ENCODE measurements at regions not wholly inside any gene's neighbourhood (a gene's known extent, or its start where the extent isn't known, plus 50 kb on each side); places are given as distances from the start of the nearest gene placed in this dataset.

DNA sequence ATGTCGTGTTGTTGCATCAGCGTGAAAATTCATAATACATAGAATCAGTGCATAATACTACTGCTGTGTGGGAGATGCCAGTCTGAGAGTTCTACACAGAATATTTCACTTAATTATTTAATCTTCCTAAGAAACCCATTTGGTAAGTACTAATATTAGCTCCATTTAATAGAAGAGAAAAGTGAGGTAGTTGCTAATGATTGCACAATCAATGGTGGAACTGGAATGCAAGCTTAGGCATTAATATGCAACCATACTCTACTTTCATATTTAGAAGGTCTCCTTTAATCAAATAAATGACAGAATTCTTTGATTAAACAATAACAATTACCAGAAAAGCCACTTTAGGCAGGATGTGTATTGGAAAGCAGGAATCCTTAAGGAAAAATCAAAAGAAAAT, 660.7 kb upstream of the PHF14 start (continued):
- TF ChIP-seq ZNF10 (tag by site-specific recombination; IDR thresholded peaks at IDR 0.05) = no peak
- TF ChIP-seq, protein P1, sequence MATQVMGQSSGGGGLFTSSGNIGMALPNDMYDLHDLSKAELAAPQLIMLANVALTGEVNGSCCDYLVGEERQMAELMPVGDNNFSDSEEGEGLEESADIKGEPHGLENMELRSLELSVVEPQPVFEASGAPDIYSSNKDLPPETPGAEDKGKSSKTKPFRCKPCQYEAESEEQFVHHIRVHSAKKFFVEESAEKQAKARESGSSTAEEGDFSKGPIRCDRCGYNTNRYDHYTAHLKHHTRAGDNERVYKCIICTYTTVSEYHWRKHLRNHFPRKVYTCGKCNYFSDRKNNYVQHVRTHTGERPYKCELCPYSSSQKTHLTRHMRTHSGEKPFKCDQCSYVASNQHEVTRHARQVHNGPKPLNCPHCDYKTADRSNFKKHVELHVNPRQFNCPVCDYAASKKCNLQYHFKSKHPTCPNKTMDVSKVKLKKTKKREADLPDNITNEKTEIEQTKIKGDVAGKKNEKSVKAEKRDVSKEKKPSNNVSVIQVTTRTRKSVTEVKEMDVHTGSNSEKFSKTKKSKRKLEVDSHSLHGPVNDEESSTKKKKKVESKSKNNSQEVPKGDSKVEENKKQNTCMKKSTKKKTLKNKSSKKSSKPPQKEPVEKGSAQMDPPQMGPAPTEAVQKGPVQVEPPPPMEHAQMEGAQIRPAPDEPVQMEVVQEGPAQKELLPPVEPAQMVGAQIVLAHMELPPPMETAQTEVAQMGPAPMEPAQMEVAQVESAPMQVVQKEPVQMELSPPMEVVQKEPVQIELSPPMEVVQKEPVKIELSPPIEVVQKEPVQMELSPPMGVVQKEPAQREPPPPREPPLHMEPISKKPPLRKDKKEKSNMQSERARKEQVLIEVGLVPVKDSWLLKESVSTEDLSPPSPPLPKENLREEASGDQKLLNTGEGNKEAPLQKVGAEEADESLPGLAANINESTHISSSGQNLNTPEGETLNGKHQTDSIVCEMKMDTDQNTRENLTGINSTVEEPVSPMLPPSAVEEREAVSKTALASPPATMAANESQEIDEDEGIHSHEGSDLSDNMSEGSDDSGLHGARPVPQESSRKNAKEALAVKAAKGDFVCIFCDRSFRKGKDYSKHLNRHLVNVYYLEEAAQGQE (tag by site-specific recombination; IDR thresholded peaks at IDR 0.05) = no peak
- TF ChIP-seq ZFP37 (tag by site-specific recombination; IDR thresholded peaks at IDR 0.05) = no peak
- TF ChIP-seq, protein P2, sequence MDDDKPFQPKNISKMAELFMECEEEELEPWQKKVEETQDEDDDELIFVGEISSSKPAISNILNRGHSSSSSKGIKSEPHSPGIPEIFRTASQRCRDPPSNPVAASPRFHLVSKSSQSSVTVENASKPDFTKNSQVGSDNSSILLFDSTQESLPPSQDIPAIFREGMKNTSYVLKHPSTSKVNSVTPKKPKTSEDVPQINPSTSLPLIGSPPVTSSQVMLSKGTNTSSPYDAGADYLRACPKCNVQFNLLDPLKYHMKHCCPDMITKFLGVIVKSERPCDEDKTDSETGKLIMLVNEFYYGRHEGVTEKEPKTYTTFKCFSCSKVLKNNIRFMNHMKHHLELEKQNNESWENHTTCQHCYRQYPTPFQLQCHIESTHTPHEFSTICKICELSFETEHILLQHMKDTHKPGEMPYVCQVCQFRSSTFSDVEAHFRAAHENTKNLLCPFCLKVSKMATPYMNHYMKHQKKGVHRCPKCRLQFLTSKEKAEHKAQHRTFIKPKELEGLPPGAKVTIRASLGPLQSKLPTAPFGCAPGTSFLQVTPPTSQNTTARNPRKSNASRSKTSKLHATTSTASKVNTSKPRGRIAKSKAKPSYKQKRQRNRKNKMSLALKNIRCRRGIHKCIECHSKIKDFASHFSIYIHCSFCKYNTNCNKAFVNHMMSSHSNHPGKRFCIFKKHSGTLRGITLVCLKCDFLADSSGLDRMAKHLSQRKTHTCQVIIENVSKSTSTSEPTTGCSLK (tag by site-specific recombination; IDR thresholded peaks at IDR 0.05) = no peak
- TF ChIP-seq ZNF19 (tag by site-specific recombination; IDR thresholded peaks at IDR 0.05; ENCODE audit: low read depth) = no peak
- no peak for TF ChIP-seq ZNF350 (tag by site-specific recombination; IDR thresholded peaks at IDR 0.05)
- TF ChIP-seq ZNF311 (tag by site-specific recombination; IDR thresholded peaks at IDR 0.05; ENCODE audit: borderline replicate concordance) = no peak

DNA sequence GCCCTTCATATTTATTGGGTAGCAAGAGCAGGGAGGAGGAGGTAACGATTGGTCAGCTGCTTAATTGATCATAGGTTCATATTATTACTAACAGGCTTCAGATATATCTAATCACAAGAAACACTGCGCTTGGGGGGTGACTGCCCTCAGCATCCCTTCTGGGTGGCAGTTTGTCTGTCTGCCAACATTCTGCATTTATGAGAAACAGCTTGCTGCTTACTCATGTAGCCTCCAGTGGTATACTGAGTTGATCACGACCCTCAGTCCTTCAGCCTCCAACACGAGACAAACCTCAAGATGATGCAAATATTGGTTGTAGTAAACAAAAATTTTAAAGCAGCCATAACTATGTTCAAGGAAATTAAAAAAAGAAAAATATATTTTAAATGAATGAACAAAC, 657.8 kb upstream of the PHF14 start:
- Histone ChIP-seq H3K36me3 (ENCODE audit: control insufficient read depth in 2 of 2, insufficient read depth in 1 of 2, low read length in 2 of 2) (no peaks in the 10 kb centered on the region), H3K4me1 (ENCODE audit: control insufficient read depth, insufficient read depth, low read length) (no peaks in the 10 kb centered on the region), H3K4me3 (ENCODE audit: low read depth, low read length) (no peak overlapping the region), H3K27ac (ENCODE audit: extremely low read depth, low read depth, low read length) (no peak overlapping the region), H3K9me3 (ENCODE audit: control insufficient read depth, insufficient read depth, low read depth, low read length) (no peaks in the 10 kb centered on the region)
- TF ChIP-seq ZNF571 (tag by site-specific recombination; IDR thresholded peaks at IDR 0.05) (no peak), ZNF221 (tag by site-specific recombination; IDR thresholded peaks at IDR 0.05; ENCODE audit: borderline replicate concordance) (no peak), ZNF404 (tag by site-specific recombination; IDR thresholded peaks at IDR 0.05) (no peak), ZNF146 (tag by site-specific recombination; IDR thresholded peaks at IDR 0.05) (no peak), YY1 (tag by site-specific recombination; IDR thresholded peaks at IDR 0.05) (no peak)
- TF ChIP-seq, protein P3, sequence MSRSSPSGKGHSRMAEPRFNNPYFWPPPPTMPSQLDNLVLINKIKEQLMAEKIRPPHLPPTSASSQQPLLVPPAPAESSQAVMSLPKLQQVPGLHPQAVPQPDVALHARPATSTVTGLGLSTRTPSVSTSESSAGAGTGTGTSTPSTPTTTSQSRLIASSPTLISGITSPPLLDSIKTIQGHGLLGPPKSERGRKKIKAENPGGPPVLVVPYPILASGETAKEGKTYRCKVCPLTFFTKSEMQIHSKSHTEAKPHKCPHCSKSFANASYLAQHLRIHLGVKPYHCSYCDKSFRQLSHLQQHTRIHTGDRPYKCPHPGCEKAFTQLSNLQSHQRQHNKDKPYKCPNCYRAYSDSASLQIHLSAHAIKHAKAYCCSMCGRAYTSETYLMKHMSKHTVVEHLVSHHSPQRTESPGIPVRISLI (tag by site-specific recombination; IDR thresholded peaks at IDR 0.05) = no peak
- POLR2A ChIA-PET = no interaction called here
- CTCF ChIA-PET = no interaction called here

DNA sequence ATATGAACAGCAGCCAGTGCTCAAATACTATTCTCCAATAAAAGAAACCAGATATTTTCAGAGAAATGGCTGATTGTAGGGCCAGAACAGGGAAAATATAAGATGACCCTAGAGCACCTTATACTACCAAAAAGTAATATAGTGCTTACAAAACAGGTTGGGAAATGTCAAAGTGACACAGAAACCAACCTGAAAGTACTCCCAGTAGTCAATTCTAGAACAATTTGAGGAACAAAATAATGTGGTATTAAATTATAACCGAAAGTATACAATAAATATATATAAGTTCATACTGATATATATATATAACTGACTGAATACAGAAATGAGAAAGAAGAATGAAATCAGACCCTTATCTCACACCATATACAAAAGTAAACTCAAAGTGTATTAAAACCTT, 657.2 kb upstream of the PHF14 start:
- Histone ChIP-seq H3K9me3 (ENCODE audit: control insufficient read depth, insufficient read depth, low read depth, low read length) (no peaks in the 10 kb centered on the region), H3K4me3 (ENCODE audit: low read depth, low read length) (no peak overlapping the region), H3K36me3 (ENCODE audit: control insufficient read depth in 2 of 2, insufficient read depth in 1 of 2, low read length in 2 of 2) (no peaks in the 10 kb centered on the region), H3K27ac (ENCODE audit: extremely low read depth, low read depth, low read length) (no peak overlapping the region), H3K4me1 (ENCODE audit: control insufficient read depth, insufficient read depth, low read length) (no peaks in the 10 kb centered on the region)
- POLR2A ChIA-PET = no interaction called here
- CTCF ChIA-PET = interaction anchor here (1.1 kb wide), 1 partner anchor 96 kb away, joined by 4 read pairs; no protein-coding TSS in a partner anchor
- TF ChIP-seq, protein P4, sequence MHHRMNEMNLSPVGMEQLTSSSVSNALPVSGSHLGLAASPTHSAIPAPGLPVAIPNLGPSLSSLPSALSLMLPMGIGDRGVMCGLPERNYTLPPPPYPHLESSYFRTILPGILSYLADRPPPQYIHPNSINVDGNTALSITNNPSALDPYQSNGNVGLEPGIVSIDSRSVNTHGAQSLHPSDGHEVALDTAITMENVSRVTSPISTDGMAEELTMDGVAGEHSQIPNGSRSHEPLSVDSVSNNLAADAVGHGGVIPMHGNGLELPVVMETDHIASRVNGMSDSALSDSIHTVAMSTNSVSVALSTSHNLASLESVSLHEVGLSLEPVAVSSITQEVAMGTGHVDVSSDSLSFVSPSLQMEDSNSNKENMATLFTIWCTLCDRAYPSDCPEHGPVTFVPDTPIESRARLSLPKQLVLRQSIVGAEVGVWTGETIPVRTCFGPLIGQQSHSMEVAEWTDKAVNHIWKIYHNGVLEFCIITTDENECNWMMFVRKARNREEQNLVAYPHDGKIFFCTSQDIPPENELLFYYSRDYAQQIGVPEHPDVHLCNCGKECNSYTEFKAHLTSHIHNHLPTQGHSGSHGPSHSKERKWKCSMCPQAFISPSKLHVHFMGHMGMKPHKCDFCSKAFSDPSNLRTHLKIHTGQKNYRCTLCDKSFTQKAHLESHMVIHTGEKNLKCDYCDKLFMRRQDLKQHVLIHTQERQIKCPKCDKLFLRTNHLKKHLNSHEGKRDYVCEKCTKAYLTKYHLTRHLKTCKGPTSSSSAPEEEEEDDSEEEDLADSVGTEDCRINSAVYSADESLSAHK (tag by site-specific recombination; IDR thresholded peaks at IDR 0.05) = no peak
- TF ChIP-seq ZNF292 (tag by site-specific recombination; IDR thresholded peaks at IDR 0.05; ENCODE audit: borderline replicate concordance, low read depth) (no peak), KLF8 (tag by site-specific recombination; IDR thresholded peaks at IDR 0.05) (no peak), GLIS2 (tag by site-specific recombination; IDR thresholded peaks at IDR 0.05) (no peak), ZNF596 (tag by site-specific recombination; IDR thresholded peaks at IDR 0.05) (no peak), ZNF521 (tag by site-specific recombination; IDR thresholded peaks at IDR 0.05) (no peak)
- TF ChIP-seq, protein P5, sequence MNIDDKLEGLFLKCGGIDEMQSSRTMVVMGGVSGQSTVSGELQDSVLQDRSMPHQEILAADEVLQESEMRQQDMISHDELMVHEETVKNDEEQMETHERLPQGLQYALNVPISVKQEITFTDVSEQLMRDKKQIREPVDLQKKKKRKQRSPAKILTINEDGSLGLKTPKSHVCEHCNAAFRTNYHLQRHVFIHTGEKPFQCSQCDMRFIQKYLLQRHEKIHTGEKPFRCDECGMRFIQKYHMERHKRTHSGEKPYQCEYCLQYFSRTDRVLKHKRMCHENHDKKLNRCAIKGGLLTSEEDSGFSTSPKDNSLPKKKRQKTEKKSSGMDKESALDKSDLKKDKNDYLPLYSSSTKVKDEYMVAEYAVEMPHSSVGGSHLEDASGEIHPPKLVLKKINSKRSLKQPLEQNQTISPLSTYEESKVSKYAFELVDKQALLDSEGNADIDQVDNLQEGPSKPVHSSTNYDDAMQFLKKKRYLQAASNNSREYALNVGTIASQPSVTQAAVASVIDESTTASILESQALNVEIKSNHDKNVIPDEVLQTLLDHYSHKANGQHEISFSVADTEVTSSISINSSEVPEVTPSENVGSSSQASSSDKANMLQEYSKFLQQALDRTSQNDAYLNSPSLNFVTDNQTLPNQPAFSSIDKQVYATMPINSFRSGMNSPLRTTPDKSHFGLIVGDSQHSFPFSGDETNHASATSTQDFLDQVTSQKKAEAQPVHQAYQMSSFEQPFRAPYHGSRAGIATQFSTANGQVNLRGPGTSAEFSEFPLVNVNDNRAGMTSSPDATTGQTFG (tag by site-specific recombination; IDR thresholded peaks at IDR 0.05; ENCODE audit: borderline replicate concordance) = no peak
- TF ChIP-seq, protein P6, sequence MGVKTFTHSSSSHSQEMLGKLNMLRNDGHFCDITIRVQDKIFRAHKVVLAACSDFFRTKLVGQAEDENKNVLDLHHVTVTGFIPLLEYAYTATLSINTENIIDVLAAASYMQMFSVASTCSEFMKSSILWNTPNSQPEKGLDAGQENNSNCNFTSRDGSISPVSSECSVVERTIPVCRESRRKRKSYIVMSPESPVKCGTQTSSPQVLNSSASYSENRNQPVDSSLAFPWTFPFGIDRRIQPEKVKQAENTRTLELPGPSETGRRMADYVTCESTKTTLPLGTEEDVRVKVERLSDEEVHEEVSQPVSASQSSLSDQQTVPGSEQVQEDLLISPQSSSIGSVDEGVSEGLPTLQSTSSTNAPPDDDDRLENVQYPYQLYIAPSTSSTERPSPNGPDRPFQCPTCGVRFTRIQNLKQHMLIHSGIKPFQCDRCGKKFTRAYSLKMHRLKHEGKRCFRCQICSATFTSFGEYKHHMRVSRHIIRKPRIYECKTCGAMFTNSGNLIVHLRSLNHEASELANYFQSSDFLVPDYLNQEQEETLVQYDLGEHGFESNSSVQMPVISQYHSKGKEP (tag by site-specific recombination; IDR thresholded peaks at IDR 0.05) = no peak

Measured in HEK293 (cell line).